ENCODE measurements at regions not wholly inside any gene's neighbourhood (a gene's known extent, or its start where the extent isn't known, plus 50 kb on each side); places are given as distances from the start of the nearest gene placed in this dataset.

- H2AFZ ChIP-seq (ENCODE audit: low read depth, low read length), result no peak overlapping the region
- ChIA-PET POLR2A (no interaction called here), CTCF (no interaction called here)
- no peak overlapping the region for H3K27ac ChIP-seq (ENCODE audit: insufficient read depth, low read depth, low read length)
- no peak overlapping the region for H3K4me2 ChIP-seq (ENCODE audit: insufficient read depth, low read length)
- no peaks in the 10 kb centered on the region for H3K4me1 ChIP-seq (ENCODE audit: control insufficient read depth, extremely low read depth, insufficient read depth, low read length)
- FAIRE-seq (no peak), DNase-seq (ENCODE audit: low read depth, low spot score) (no peak)
- dilution Hi-C loops (cut with MboI; ENCODE audit: extremely low pct_ligation_motif_present, low sequenced_read_pairs), result no loop called here
- no peak for TF ChIP-seq FOS (IDR thresholded peaks at IDR 0.05; ENCODE audit: borderline replicate concordance, insufficient read depth, low read length)
- TF ChIP-seq GATA2 (IDR thresholded peaks at IDR 0.05; ENCODE audit: insufficient read depth, insufficient read length, low read depth, low read length), result no peak
- TF ChIP-seq MYC (IDR thresholded peaks at IDR 0.05; ENCODE audit: low read depth, low read length), result no peak
- no peak for TF ChIP-seq POLR2AphosphoS5 (IDR thresholded peaks at IDR 0.05; ENCODE audit: insufficient read depth, low read depth, low read length)
- no peaks in the 10 kb centered on the region for H3K36me3 ChIP-seq (ENCODE audit: control insufficient read depth in 2 of 2, extremely low read depth in 1 of 2, insufficient read depth in 2 of 2, low read length in 2 of 2)
- H3K9me1 ChIP-seq (replicated peaks; ENCODE audit: control insufficient read depth, extremely low read depth, insufficient read depth, low read length), result no peaks in the 10 kb centered on the region
- H4K20me1 ChIP-seq (replicated peaks; ENCODE audit: control insufficient read depth, extremely low read depth, insufficient read depth, low read length), result no peaks in the 10 kb centered on the region
- H3K4me3 ChIP-seq (replicated peaks in 1 of 3; ENCODE audit: insufficient read depth in 1 of 3, low read depth in 1 of 3, low read length in 3 of 3), result no peak overlapping the region
- intact Hi-C loops (cut with micrococcal nuclease), result no loop called here
- H3K9me3 ChIP-seq (replicated peaks; ENCODE audit: control insufficient read depth, insufficient read depth, low read length), result no peaks in the 10 kb centered on the region
- no peak overlapping the region for H3K9ac ChIP-seq (replicated peaks; ENCODE audit: extremely low read depth, insufficient read depth, low read length)
- H3K79me2 ChIP-seq (ENCODE audit: control insufficient read depth, insufficient read depth, low read length), result no peaks in the 10 kb centered on the region
- no TSS peak for BruUV-seq (replicated peaks)
- H3K27me3 ChIP-seq (ENCODE audit: control insufficient read depth in 2 of 2, insufficient read depth in 2 of 2, low read length in 2 of 2), result no peaks in the 10 kb centered on the region
Measured at GRCh38 chr2:138333677-138334076, 167.9 kb upstream of the SPOPL start.

DNA sequence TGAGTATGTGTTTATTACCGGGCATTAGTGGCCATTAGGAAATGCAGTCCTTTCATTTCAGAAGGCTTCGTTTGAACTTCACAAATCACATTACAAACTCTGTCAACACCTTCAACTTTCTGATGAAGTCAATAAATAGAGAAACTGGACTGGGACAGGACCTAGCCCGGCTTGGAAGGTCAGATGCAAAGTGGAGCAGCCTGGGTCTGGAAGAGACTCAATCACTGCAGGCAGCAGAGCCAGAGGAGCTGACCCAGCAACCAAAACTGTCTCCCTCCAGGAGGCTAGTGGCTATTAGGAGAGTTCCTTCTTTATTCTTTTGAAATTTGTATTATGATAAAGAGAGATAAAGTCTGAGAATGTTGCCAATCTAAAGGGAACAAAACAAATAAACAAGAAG, 167.2 kb upstream of the SPOPL start:
- no peak overlapping the region for H3K9ac ChIP-seq (replicated peaks; ENCODE audit: extremely low read depth, insufficient read depth, low read length)
- POLR2A ChIA-PET, result no interaction called here
- H3K4me2 ChIP-seq (ENCODE audit: insufficient read depth, low read length), result no peak overlapping the region
- H3K4me3 ChIP-seq (replicated peaks in 1 of 3; ENCODE audit: insufficient read depth in 1 of 3, low read depth in 1 of 3, low read length in 3 of 3), result no peak overlapping the region
- no peak overlapping the region for H2AFZ ChIP-seq (ENCODE audit: low read depth, low read length)
- DNase-seq (ENCODE audit: low read depth, low spot score) (no peak), FAIRE-seq (no peak)
- no peaks in the 10 kb centered on the region for H3K79me2 ChIP-seq (ENCODE audit: control insufficient read depth, insufficient read depth, low read length)
- no peaks in the 10 kb centered on the region for H3K9me3 ChIP-seq (replicated peaks; ENCODE audit: control insufficient read depth, insufficient read depth, low read length)
- H3K9me1 ChIP-seq (replicated peaks; ENCODE audit: control insufficient read depth, extremely low read depth, insufficient read depth, low read length), result no peaks in the 10 kb centered on the region
- TF ChIP-seq MYC (IDR thresholded peaks at IDR 0.05; ENCODE audit: low read depth, low read length) (no peak), JUN (IDR thresholded peaks at IDR 0.05; ENCODE audit: borderline replicate concordance, insufficient read depth, insufficient read length, low read depth) (no peak), EZH2 (IDR thresholded peaks at IDR 0.05; ENCODE audit: borderline replicate concordance, low read depth, low read length, severe bottlenecking) (no peak), CTCF (IDR thresholded peaks at IDR 0.05; ENCODE audit: extremely low read depth in 1 of 2, insufficient read depth in 1 of 2, low read depth in 1 of 2, low read length in 2 of 2) (no peak), POLR2A (IDR thresholded peaks at IDR 0.05; ENCODE audit: low read depth, low read length) (no peak), POLR2AphosphoS5 (IDR thresholded peaks at IDR 0.05; ENCODE audit: insufficient read depth, low read depth, low read length) (no peak), GATA2 (IDR thresholded peaks at IDR 0.05; ENCODE audit: insufficient read depth, insufficient read length, low read depth, low read length) (no peak)
- TF ChIP-seq, protein P1, sequence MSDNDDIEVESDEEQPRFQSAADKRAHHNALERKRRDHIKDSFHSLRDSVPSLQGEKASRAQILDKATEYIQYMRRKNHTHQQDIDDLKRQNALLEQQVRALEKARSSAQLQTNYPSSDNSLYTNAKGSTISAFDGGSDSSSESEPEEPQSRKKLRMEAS (IDR thresholded peaks at IDR 0.05; ENCODE audit: insufficient read depth, insufficient read length), result no peak
- dilution Hi-C loops (cut with MboI; ENCODE audit: extremely low pct_ligation_motif_present, low sequenced_read_pairs) (no loop called here), intact Hi-C loops (cut with micrococcal nuclease) (no loop called here)
- CTCF ChIA-PET, result no interaction called here
- H4K20me1 ChIP-seq (replicated peaks; ENCODE audit: control insufficient read depth, extremely low read depth, insufficient read depth, low read length), result no peaks in the 10 kb centered on the region
- H3K27me3 ChIP-seq (ENCODE audit: control insufficient read depth in 2 of 2, insufficient read depth in 2 of 2, low read length in 2 of 2), result no peaks in the 10 kb centered on the region
- H3K27ac ChIP-seq (ENCODE audit: insufficient read depth, low read depth, low read length), result no peak overlapping the region
- no TSS peak for BruUV-seq (replicated peaks)
- no peaks in the 10 kb centered on the region for H3K36me3 ChIP-seq (ENCODE audit: control insufficient read depth in 2 of 2, extremely low read depth in 1 of 2, insufficient read depth in 2 of 2, low read length in 2 of 2)
- H3K4me1 ChIP-seq (ENCODE audit: control insufficient read depth, extremely low read depth, insufficient read depth, low read length), result no peaks in the 10 kb centered on the region

Measured in endothelial cell of umbilical vein (primary cell).